ENCODE measurements at regions not wholly inside any gene's neighbourhood (a gene's known extent, or its start where the extent isn't known, plus 50 kb on each side); places are given as distances from the start of the nearest gene placed in this dataset.

GRCh38 chr4:114180481-114180880, 201.0 kb upstream of the ARSJ start:
- H3K4me1 Mint-ChIP-seq (ENCODE audit: unreplicated experiment) = no peaks in the 10 kb centered on the region
- no peak overlapping the region for H3K27ac Mint-ChIP-seq (ENCODE audit: unreplicated experiment)
- no peak overlapping the region for H3K4me3 Mint-ChIP-seq (ENCODE audit: unreplicated experiment)
- H3K27me3 Mint-ChIP-seq (ENCODE audit: unreplicated experiment) = no peaks in the 10 kb centered on the region
- no peak for TF ChIP-seq CTCF (IDR thresholded peaks at IDR 0.05; ENCODE audit: unreplicated experiment)
- H3K36me3 Mint-ChIP-seq (ENCODE audit: low read depth, unreplicated experiment) = peaks cover 13% of the 10 kb centered on the region
- peak; percentile 59 for DNase-seq (ENCODE audit: low spot score)
- peaks cover 10% of the 10 kb centered on the region for H3K9me3 Mint-ChIP-seq (ENCODE audit: unreplicated experiment)

- no peak for TF ChIP-seq CTCF (IDR thresholded peaks at IDR 0.05; ENCODE audit: unreplicated experiment)
- H3K27ac Mint-ChIP-seq (ENCODE audit: unreplicated experiment) = no peak overlapping the region
- peaks cover 10% of the 10 kb centered on the region for H3K9me3 Mint-ChIP-seq (ENCODE audit: unreplicated experiment)
- DNase-seq (ENCODE audit: low spot score) = no peak
- H3K27me3 Mint-ChIP-seq (ENCODE audit: unreplicated experiment) = no peaks in the 10 kb centered on the region
- no peaks in the 10 kb centered on the region for H3K4me1 Mint-ChIP-seq (ENCODE audit: unreplicated experiment)
- peaks cover 13% of the 10 kb centered on the region for H3K36me3 Mint-ChIP-seq (ENCODE audit: low read depth, unreplicated experiment)
- no peak overlapping the region for H3K4me3 Mint-ChIP-seq (ENCODE audit: unreplicated experiment)
Measured at GRCh38 chr4:114184901-114185300, 205.5 kb upstream of the ARSJ start.

- Mint-ChIP-seq H3K36me3 (ENCODE audit: low read depth, unreplicated experiment) (peaks cover 8% of the 10 kb centered on the region), H3K4me1 (ENCODE audit: unreplicated experiment) (no peaks in the 10 kb centered on the region), H3K27me3 (ENCODE audit: unreplicated experiment) (no peaks in the 10 kb centered on the region), H3K9me3 (ENCODE audit: unreplicated experiment) (peaks cover 6% of the 10 kb centered on the region), H3K27ac (ENCODE audit: unreplicated experiment) (no peak overlapping the region), H3K4me3 (ENCODE audit: unreplicated experiment) (no peak overlapping the region)
- TF ChIP-seq CTCF (IDR thresholded peaks at IDR 0.05; ENCODE audit: unreplicated experiment) = no peak
- DNase-seq (ENCODE audit: low spot score) = no peak
Measured at GRCh38 chr4:114187592-114187991, 208.1 kb upstream of the ARSJ start.

- no peak for DNase-seq (ENCODE audit: low spot score)
- H3K36me3 Mint-ChIP-seq (ENCODE audit: low read depth, unreplicated experiment) = no peaks in the 10 kb centered on the region
- no peaks in the 10 kb centered on the region for H3K4me1 Mint-ChIP-seq (ENCODE audit: unreplicated experiment)
- H3K4me3 Mint-ChIP-seq (ENCODE audit: unreplicated experiment) = no peak overlapping the region
- H3K27ac Mint-ChIP-seq (ENCODE audit: unreplicated experiment) = no peak overlapping the region
- TF ChIP-seq CTCF (IDR thresholded peaks at IDR 0.05; ENCODE audit: unreplicated experiment) = no peak
- no peaks in the 10 kb centered on the region for H3K9me3 Mint-ChIP-seq (ENCODE audit: unreplicated experiment)
- no peaks in the 10 kb centered on the region for H3K27me3 Mint-ChIP-seq (ENCODE audit: unreplicated experiment)
Measured at GRCh38 chr4:114191496-114191895, 212.0 kb upstream of the ARSJ start.

GRCh38 chr4:114192854-114193253, 213.4 kb upstream of the ARSJ start:
- TF ChIP-seq CTCF (IDR thresholded peaks at IDR 0.05; ENCODE audit: unreplicated experiment) = no peak
- DNase-seq (ENCODE audit: low spot score) = no peak
- Mint-ChIP-seq H3K27ac (ENCODE audit: unreplicated experiment) (no peak overlapping the region), H3K36me3 (ENCODE audit: low read depth, unreplicated experiment) (no peaks in the 10 kb centered on the region), H3K4me3 (ENCODE audit: unreplicated experiment) (no peak overlapping the region), H3K9me3 (ENCODE audit: unreplicated experiment) (no peaks in the 10 kb centered on the region), H3K27me3 (ENCODE audit: unreplicated experiment) (no peaks in the 10 kb centered on the region), H3K4me1 (ENCODE audit: unreplicated experiment) (no peaks in the 10 kb centered on the region)
